ENCODE measurements at regions not wholly inside any gene's neighbourhood (a gene's known extent, or its start where the extent isn't known, plus 50 kb on each side); places are given as distances from the start of the nearest gene placed in this dataset.
A peak's percentile ranks its signal among the peaks of the same experiment; 100 is the strongest.

- Histone ChIP-seq H2AFZ (ENCODE audit: low read length) (no peak overlapping the region), H3K4me2 (ENCODE audit: insufficient read depth, low read length) (no peak overlapping the region), H3K27me3 (ENCODE audit: insufficient read depth, low read length) (no peaks in the 10 kb centered on the region), H3K4me3 (ENCODE audit: insufficient read depth, low read length) (no peak overlapping the region), H3K4me1 (ENCODE audit: insufficient read depth, low read length) (no peaks in the 10 kb centered on the region), H4K20me1 (ENCODE audit: insufficient read depth, low read length) (no peaks in the 10 kb centered on the region), H3K9me3 (ENCODE audit: low read depth, low read length) (no peaks in the 10 kb centered on the region), H3K79me2 (ENCODE audit: insufficient read depth, low read length) (no peaks in the 10 kb centered on the region), H3K36me3 (ENCODE audit: insufficient read depth, low read length) (no peaks in the 10 kb centered on the region), H3K27ac (ENCODE audit: low read depth, low read length) (no peak overlapping the region)
- TF ChIP-seq, protein P1, sequence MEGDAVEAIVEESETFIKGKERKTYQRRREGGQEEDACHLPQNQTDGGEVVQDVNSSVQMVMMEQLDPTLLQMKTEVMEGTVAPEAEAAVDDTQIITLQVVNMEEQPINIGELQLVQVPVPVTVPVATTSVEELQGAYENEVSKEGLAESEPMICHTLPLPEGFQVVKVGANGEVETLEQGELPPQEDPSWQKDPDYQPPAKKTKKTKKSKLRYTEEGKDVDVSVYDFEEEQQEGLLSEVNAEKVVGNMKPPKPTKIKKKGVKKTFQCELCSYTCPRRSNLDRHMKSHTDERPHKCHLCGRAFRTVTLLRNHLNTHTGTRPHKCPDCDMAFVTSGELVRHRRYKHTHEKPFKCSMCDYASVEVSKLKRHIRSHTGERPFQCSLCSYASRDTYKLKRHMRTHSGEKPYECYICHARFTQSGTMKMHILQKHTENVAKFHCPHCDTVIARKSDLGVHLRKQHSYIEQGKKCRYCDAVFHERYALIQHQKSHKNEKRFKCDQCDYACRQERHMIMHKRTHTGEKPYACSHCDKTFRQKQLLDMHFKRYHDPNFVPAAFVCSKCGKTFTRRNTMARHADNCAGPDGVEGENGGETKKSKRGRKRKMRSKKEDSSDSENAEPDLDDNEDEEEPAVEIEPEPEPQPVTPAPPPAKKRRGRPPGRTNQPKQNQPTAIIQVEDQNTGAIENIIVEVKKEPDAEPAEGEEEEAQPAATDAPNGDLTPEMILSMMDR (IDR thresholded peaks at IDR 0.05; ENCODE audit: extremely low read depth, low read depth, low read length), result no peak
- DNase-seq (ENCODE audit: insufficient read length, low spot score, missing footprints), result no peak
Measured at GRCh38 chr2:220744861-220745260, 827.2 kb downstream of the EPHA4 start.

DNA sequence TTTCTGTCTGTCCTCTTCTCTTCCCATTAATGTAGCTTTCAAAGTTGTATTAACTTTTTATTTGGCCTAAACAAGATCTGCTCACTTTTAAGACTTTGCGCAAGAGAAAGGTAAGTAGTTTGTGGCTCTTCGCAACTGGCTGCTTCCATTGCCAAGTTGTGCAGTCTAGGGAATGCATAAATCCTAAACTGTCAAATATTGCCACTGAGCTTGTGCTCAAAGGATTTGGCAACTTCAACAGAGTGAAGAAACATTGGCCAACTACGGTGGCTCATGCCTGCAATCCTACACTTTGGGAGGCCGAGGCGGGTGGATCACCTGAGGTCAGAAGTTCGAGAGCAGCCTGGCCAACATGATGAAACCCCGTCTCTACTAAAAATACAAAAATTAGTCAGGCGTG is 826.4 kb downstream of the EPHA4 start:
- Histone ChIP-seq H3K9me3 (ENCODE audit: low read depth, low read length) (no peaks in the 10 kb centered on the region), H3K4me2 (ENCODE audit: insufficient read depth, low read length) (no peak overlapping the region), H3K27ac (ENCODE audit: low read depth, low read length) (no peak overlapping the region), H3K79me2 (ENCODE audit: insufficient read depth, low read length) (no peaks in the 10 kb centered on the region), H3K36me3 (ENCODE audit: insufficient read depth, low read length) (no peaks in the 10 kb centered on the region), H3K27me3 (ENCODE audit: insufficient read depth, low read length) (no peaks in the 10 kb centered on the region), H3K4me3 (ENCODE audit: insufficient read depth, low read length) (no peak overlapping the region), H3K4me1 (ENCODE audit: insufficient read depth, low read length) (no peaks in the 10 kb centered on the region), H4K20me1 (ENCODE audit: insufficient read depth, low read length) (no peaks in the 10 kb centered on the region), H2AFZ (ENCODE audit: low read length) (no peak overlapping the region)
- TF ChIP-seq, protein P1 (IDR thresholded peaks at IDR 0.05; ENCODE audit: extremely low read depth, low read depth, low read length), result no peak
- no peak for DNase-seq (ENCODE audit: insufficient read length, low spot score, missing footprints)

DNA sequence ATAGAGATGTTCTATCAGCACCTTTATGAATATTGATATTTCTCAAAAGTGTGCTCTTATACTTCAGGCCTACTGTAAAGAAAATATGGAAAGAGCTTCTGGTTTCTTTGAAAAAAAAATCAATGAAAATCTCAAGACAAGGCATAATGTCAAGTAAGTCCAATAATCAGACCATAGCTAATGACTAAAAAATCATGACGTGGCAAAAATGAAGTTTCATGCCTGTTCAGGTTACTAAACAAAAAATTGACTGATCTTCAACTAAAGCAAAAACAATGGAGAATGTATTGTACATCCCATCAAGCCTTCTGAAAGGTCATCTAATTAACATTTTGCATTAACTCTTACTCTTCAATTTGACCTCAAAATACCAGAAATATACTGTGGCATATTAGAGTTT is 824.4 kb downstream of the EPHA4 start:
- Histone ChIP-seq H3K4me3 (ENCODE audit: insufficient read depth, low read length) (no peak overlapping the region), H3K9me3 (ENCODE audit: low read depth, low read length) (no peaks in the 10 kb centered on the region), H3K27me3 (ENCODE audit: insufficient read depth, low read length) (no peaks in the 10 kb centered on the region), H3K36me3 (ENCODE audit: insufficient read depth, low read length) (no peaks in the 10 kb centered on the region), H3K27ac (ENCODE audit: low read depth, low read length) (no peak overlapping the region), H3K79me2 (ENCODE audit: insufficient read depth, low read length) (no peaks in the 10 kb centered on the region), H3K4me2 (ENCODE audit: insufficient read depth, low read length) (no peak overlapping the region), H2AFZ (ENCODE audit: low read length) (no peak overlapping the region), H3K4me1 (ENCODE audit: insufficient read depth, low read length) (no peaks in the 10 kb centered on the region), H4K20me1 (ENCODE audit: insufficient read depth, low read length) (no peaks in the 10 kb centered on the region)
- TF ChIP-seq, protein P1 (IDR thresholded peaks at IDR 0.05; ENCODE audit: extremely low read depth, low read depth, low read length), result no peak
- peak; percentile 10 for DNase-seq (ENCODE audit: insufficient read length, low spot score, missing footprints)

DNA sequence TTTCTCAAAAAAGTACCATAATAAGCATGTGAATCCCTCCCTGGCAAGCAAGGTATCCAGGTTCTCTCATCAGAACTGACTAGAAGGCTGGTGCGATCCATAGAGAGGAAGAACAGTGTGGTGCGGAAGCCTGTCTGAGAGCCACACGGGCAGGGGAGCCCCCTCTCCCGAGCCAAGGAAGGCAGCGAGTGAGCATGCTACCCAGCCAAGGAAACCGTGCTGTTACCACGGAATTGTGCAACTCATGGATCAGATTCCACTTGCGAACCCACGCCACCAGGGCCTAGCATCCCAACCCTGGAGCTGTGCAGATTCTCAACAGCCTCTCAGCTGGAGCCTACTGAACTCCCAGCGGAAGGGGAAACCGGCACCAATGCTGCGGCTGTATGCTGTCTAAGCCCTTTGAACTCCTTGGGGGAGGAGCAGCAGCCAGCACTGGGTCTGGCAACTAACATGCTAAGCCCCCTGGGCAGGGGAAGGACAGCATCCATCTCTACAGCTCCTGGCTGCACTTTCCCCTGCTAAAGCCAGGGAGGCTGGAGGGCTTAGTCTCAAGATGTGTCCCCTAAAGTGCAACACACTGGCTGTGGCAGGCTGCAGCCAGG is 823.1 kb downstream of the EPHA4 start:
- Histone ChIP-seq H2AFZ (ENCODE audit: low read length) (no peak overlapping the region), H3K4me2 (ENCODE audit: insufficient read depth, low read length) (no peak overlapping the region), H4K20me1 (ENCODE audit: insufficient read depth, low read length) (no peaks in the 10 kb centered on the region), H3K27ac (ENCODE audit: low read depth, low read length) (no peak overlapping the region), H3K9me3 (ENCODE audit: low read depth, low read length) (no peaks in the 10 kb centered on the region), H3K36me3 (ENCODE audit: insufficient read depth, low read length) (no peaks in the 10 kb centered on the region), H3K4me1 (ENCODE audit: insufficient read depth, low read length) (no peaks in the 10 kb centered on the region), H3K27me3 (ENCODE audit: insufficient read depth, low read length) (no peaks in the 10 kb centered on the region), H3K79me2 (ENCODE audit: insufficient read depth, low read length) (no peaks in the 10 kb centered on the region), H3K4me3 (ENCODE audit: insufficient read depth, low read length) (no peak overlapping the region)
- DNase-seq (ENCODE audit: insufficient read length, low spot score, missing footprints), result no peak
- TF ChIP-seq, protein P1 (IDR thresholded peaks at IDR 0.05; ENCODE audit: extremely low read depth, low read depth, low read length), result no peak
